Fibroblast of mammary gland (primary cell): ENCODE measurements at regions not wholly inside any gene's neighbourhood (a gene's known extent, or its start where the extent isn't known, plus 50 kb on each side); places are given as distances from the start of the nearest gene placed in this dataset.

Experiments
- DNase-seq: peaks from one replicate; pipeline ENCODE4 v3.0.0-alpha.2; 2010; ENCODE audit warnings: low read depth
- H3K4me3 ChIP-seq: 2 replicates; pipeline ENCODE4 v1.5.1; 2011; ENCODE audit warnings: low read depth, mild to moderate bottlenecking, low read length, moderate library complexity; ENCODE audit not compliant: control insufficient read depth
- TF ChIP-seq, protein P1 (sequence below): conservative IDR thresholded peaks from 2 replicates; pipeline ENCODE4 v1.5.1; 2011; ENCODE audit warnings: low read depth, low read length, inconsistent platforms; ENCODE audit not compliant: control insufficient read depth, insufficient read depth

DNA sequence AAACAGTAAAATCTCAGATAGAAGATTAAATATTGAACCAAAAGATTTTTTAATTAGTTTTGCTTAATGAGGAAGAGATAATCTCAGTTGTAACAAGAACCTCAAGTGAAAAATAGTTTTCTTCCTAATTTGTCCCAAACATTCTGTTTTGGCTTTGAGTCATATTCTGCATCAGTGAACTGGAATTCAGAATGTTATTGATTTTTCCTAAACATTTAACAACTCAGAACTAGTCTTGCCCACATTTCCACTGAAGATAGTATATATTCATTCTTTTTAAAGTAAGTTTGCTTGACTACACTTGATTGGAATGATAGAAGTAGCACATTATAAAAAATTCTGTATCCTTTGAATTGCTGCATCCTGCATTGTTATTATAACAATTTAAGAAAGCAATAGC, 85.7 kb upstream of the UGP2 start:
- TF ChIP-seq, protein P1, sequence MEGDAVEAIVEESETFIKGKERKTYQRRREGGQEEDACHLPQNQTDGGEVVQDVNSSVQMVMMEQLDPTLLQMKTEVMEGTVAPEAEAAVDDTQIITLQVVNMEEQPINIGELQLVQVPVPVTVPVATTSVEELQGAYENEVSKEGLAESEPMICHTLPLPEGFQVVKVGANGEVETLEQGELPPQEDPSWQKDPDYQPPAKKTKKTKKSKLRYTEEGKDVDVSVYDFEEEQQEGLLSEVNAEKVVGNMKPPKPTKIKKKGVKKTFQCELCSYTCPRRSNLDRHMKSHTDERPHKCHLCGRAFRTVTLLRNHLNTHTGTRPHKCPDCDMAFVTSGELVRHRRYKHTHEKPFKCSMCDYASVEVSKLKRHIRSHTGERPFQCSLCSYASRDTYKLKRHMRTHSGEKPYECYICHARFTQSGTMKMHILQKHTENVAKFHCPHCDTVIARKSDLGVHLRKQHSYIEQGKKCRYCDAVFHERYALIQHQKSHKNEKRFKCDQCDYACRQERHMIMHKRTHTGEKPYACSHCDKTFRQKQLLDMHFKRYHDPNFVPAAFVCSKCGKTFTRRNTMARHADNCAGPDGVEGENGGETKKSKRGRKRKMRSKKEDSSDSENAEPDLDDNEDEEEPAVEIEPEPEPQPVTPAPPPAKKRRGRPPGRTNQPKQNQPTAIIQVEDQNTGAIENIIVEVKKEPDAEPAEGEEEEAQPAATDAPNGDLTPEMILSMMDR, result no peak
- peak; percentile 74 for DNase-seq
- H3K4me3 ChIP-seq, result no peak overlapping the region

DNA sequence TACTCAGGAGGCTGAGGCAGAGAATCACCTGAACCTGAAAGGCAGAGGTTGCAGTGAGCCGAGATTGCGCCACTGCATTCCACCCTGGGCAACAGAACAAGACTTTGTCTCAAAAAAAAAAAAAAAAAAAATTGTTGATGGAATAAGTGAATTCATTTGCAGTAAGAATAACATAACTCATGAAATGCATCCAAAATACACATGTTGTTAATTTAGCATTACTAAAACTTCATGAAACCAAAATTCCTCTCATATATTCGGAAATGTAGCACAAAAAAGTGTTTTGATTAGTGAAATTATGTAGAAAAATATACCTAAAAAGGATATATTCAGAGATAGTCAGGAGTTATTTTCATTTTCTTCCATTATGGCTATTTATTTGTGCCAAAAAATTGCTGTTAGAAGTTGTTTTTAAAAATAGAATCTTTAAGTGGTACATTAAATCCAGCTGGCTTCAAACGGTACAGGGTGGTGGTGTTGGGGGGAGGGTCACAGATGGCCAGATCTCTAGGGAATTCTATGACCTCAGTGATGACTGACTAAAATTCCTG, 78.2 kb upstream of the UGP2 start:
- no peak overlapping the region for H3K4me3 ChIP-seq
- TF ChIP-seq, protein P1, result no peak
- DNase-seq, result peak; percentile 90

DNA sequence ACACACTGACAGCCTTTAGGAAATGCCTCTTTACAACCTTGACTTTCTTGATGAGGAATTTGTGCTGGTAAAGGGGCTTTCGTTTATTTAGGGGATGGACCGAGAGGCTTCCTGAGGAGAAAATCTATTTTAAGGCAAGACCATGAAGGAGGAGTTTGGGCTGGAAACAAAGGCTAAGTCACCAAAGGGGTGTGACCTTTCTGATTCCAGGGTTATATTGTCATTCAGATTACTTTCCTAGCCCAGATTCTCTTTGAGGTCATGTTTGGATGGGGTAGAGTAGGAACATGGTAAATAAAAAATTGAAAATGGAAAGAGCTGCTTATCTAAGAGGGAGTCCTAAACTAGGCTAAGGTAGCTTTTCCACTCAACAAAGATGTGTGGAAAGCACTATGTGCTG, 77.1 kb upstream of the UGP2 start:
- DNase-seq, result peak; percentile 66
- no peak overlapping the region for H3K4me3 ChIP-seq
- TF ChIP-seq, protein P1, result no peak

DNA sequence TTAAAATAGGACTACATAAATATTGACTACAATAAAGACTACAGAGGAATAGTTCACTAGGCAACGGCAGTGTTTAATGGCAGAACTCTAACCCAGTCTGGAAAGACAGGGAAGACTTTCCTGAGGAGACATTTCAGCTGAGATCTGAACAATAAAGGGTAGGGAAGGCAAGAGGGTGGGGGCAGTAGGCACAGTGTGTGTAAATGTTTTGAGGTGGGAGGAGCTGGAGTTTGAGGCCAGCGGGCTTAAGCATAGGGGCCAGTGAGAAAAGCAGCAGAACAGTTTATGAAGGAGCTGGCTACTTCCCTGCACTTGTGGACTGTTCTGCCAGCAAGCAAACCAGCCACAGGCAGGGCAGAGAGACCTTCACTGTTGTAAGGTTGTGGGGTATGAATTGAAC, 76.6 kb upstream of the UGP2 start:
- H3K4me3 ChIP-seq, result no peak overlapping the region
- TF ChIP-seq, protein P1, result no peak
- no peak for DNase-seq

DNA sequence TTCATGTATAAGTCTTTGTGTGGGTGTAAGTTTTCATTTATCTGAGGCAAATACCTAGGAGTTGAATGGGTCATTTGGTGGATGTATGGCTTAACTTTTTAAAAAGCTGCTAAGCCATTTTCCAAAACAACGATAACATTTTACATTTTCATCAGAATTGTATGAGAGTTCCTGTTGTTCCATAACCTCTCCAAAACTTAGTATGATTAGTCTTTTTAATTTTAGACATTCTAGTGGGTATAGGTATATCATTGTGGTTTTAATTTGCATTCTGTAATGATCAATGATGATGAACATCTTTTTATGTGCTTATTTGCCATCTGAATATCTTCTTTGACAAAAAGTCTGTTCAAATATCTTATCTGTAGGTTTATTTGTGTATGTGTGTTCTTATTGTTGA, 74.4 kb upstream of the UGP2 start:
- TF ChIP-seq, protein P1, result no peak
- H3K4me3 ChIP-seq, result no peak overlapping the region
- no peak for DNase-seq

DNA sequence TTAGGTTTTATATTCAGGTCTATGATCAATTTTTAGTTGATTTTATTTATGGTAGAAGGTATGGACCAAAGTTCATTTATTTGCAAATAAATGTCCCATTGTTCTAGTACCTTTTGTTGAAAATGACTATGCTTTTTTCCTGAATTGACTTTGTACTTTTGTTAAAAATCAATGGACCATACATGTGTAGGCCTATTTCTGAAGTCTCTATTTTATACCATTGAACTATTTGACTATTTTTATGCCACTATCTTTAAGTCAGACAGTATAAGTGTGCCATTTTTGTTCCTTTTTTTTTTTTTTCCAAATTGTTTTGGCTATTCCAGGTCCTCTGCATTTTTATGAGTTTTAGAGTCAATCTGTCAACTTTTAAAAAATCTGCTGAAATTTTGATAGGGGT, 73.6 kb upstream of the UGP2 start:
- TF ChIP-seq, protein P1, result no peak
- DNase-seq, result no peak
- no peak overlapping the region for H3K4me3 ChIP-seq

DNA sequence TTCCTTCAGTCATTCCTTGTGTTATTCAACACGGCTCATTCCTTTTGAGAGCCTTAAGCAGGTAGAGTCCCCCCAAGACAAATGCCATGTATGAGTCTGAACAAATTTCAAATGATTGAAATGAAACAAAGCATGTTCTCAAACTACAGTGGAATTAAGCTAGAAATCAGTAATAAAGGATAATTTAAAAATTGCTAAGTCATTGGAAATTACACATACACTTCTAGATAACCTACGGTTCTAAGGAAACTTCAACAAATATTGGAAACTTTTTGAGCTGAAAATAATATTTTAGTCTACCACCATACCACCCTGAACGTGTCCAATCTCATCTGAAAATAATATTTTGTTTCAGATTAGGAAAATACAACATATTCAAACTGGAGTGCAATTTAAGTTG, 71.8 kb upstream of the UGP2 start:
- no peak for DNase-seq
- no peak overlapping the region for H3K4me3 ChIP-seq
- TF ChIP-seq, protein P1, result no peak
